ENCODE measurements at regions not wholly inside any gene's neighbourhood (a gene's known extent, or its start where the extent isn't known, plus 50 kb on each side); places are given as distances from the start of the nearest gene placed in this dataset.
A peak's percentile ranks its signal among the peaks of the same experiment; 100 is the strongest.
"Not testable (repeated sequence)": the region's sequence is repeated elsewhere in the genome, so short reads cannot be mapped to it uniquely, and the experiment has no call there.

DNA sequence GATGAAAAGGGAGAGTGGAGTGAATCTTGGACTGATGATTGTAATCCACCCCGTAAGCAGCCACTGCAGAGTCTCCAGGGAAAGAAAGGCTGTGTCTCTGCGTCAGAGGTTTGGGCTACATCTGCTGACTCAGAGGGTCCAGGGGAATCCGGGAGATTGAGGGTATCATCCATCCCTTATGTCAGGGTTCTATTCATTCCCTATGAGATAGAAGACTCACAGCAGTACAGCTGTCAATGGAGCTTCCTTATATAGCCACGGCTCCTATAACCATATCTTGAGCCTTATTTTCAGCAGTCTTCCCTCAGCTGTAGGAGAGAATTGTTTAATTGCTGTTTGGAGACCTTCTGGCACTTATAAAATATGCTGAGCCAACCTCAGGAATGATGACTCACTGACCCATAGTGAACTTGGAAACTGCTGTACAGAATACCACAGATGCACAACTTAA lies 558.2 kb upstream of the PFKP start:
- Histone ChIP-seq H3K9me1 (ENCODE audit: insufficient read depth, low read length) (no peaks in the 10 kb centered on the region), H2AK5ac (ENCODE audit: low read depth, low read length) (no peak overlapping the region), H3K23ac (ENCODE audit: low read depth, low read length) (no peak overlapping the region), H4K91ac (ENCODE audit: insufficient read depth, low read depth, low read length) (no peak overlapping the region), H3K4ac (ENCODE audit: low read depth, low read length) (no peak overlapping the region), H3K27ac (ENCODE audit: insufficient read depth, low read length) (no peak overlapping the region), H3K4me3 (ENCODE audit: insufficient read depth, low read depth, low read length) (no peak overlapping the region), H3K56ac (ENCODE audit: extremely low read depth, insufficient read depth, low read length) (no peak overlapping the region), H3K27me3 (ENCODE audit: control insufficient read depth, insufficient read depth, low read length) (no peaks in the 10 kb centered on the region), H4K20me1 (ENCODE audit: insufficient read depth, low read length) (no peaks in the 10 kb centered on the region), H4K8ac (ENCODE audit: low read depth in 2 of 2, low read length in 2 of 2) (no peak overlapping the region), H2BK5ac (ENCODE audit: low read depth, low read length, poor library complexity, severe bottlenecking) (no peak overlapping the region), H2AK9ac (replicated peaks; ENCODE audit: low read depth, low read length, poor library complexity) (no peak overlapping the region), H3K36me3 (ENCODE audit: control insufficient read depth, insufficient read depth, low read length) (no peaks in the 10 kb centered on the region), H3K9me3 (ENCODE audit: control insufficient read depth, insufficient read depth, low read length) (peaks cover 17% of the 10 kb centered on the region), H4K5ac (ENCODE audit: low read depth, low read length) (no peak overlapping the region), H3K14ac (replicated peaks; ENCODE audit: low read depth, low read length) (no peak overlapping the region), H3K79me1 (ENCODE audit: low read depth in 1 of 2, low read length in 2 of 2) (no peaks in the 10 kb centered on the region), H3K4me2 (ENCODE audit: low read depth, low read length) (no peak overlapping the region), H2BK15ac (ENCODE audit: low read depth, low read length) (no peak overlapping the region), H2AFZ (replicated peaks; ENCODE audit: low read length, poor library complexity) (no peak overlapping the region), H2BK120ac (ENCODE audit: low read depth, low read length) (no peak overlapping the region), H2BK20ac (ENCODE audit: low read depth, low read length) (no peak overlapping the region), H3K4me1 (ENCODE audit: control insufficient read depth, insufficient read depth, low read length) (no peaks in the 10 kb centered on the region), H3K18ac (ENCODE audit: low read depth, low read length) (no peak overlapping the region), H3K9ac (ENCODE audit: low read depth, low read length) (no peak overlapping the region)
- POLR2A ChIA-PET (ENCODE audit: unreplicated experiment): interaction anchor here (0.5 kb wide), 1 partner anchor 1521 kb away, joined by 3 read pairs; the partner anchor contains the start of gene GTPBP4
- TF ChIP-seq POLR2A (IDR thresholded peaks at IDR 0.05; ENCODE audit: low read depth, low read length): no peak
- TF ChIP-seq CEBPB (IDR thresholded peaks at IDR 0.05; ENCODE audit: low read depth, low read length): no peak
- dilution Hi-C loops (cut with HindIII; ENCODE audit: low sequenced_read_pairs, unreplicated experiment): no loop called here
- 60% methylated on average over 1 of the region's 4 CpGs; no CpG with 5 or more reads in 1 of the 2 experiments for WGBS, 2 experiments (ENCODE audit: extremely low coverage in 2 of 2, insufficient read length in 1 of 2)
- in situ Hi-C loops (cut with MboI; ENCODE audit: low sequenced_read_pairs): no loop called here
- ATAC-seq (ENCODE audit: low read depth) (no peak), DNase-seq (peak; percentile 6)
- no TSS peak for BruUV-seq (replicated peaks)
- CTCF ChIA-PET: no interaction called here
- intact Hi-C loops (cut with micrococcal nuclease): no loop called here

DNA sequence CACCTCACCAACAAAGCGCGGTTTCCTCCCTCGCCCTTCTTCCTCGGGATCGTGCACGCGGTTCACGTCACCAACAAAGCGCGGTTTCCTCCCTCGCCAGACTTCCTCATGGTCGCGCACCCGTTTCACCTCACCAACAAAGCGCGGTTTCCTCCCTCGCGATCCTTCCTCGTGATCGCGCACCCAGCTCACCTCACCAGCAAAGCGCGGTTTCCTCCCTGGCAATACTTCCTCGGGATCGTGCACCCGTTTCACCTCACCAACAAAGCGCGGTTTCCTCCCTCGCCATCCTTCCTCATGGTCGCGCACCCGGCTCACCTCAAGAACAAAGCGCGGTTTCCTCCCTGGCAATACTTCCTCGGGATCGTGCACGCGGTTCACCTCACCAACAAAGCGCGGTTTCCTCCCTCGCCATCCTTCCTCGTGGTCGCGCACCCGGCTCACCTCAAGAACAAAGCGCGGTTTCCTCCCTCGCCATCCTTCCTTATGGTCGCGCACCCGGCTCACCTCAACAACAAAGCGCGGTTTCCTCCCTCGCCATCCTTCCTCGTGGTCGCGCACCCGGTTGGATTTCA lies 565.9 kb upstream of the PFKP start:
- H3K4me1 ChIP-seq (ENCODE audit: control insufficient read depth, insufficient read depth, low read length); POLR2A ChIA-PET (ENCODE audit: unreplicated experiment); H3K14ac ChIP-seq (replicated peaks; ENCODE audit: low read depth, low read length); H4K91ac ChIP-seq (ENCODE audit: insufficient read depth, low read depth, low read length); H3K4ac ChIP-seq (ENCODE audit: low read depth, low read length); H3K9ac ChIP-seq (ENCODE audit: low read depth, low read length); H2AK5ac ChIP-seq (ENCODE audit: low read depth, low read length); H2BK5ac ChIP-seq (ENCODE audit: low read depth, low read length, poor library complexity, severe bottlenecking); H3K79me1 ChIP-seq (ENCODE audit: low read depth in 1 of 2, low read length in 2 of 2); dilution Hi-C loops (cut with HindIII; ENCODE audit: low sequenced_read_pairs, unreplicated experiment); BruUV-seq (replicated peaks); in situ Hi-C loops (cut with MboI; ENCODE audit: low sequenced_read_pairs); H3K4me2 ChIP-seq (ENCODE audit: low read depth, low read length); H3K18ac ChIP-seq (ENCODE audit: low read depth, low read length); H2AK9ac ChIP-seq (replicated peaks; ENCODE audit: low read depth, low read length, poor library complexity); H3K4me3 ChIP-seq (ENCODE audit: insufficient read depth, low read depth, low read length); H3K27ac ChIP-seq (ENCODE audit: insufficient read depth, low read length); ATAC-seq (ENCODE audit: low read depth); H2AFZ ChIP-seq (replicated peaks; ENCODE audit: low read length, poor library complexity); intact Hi-C loops (cut with micrococcal nuclease); H4K5ac ChIP-seq (ENCODE audit: low read depth, low read length); H4K20me1 ChIP-seq (ENCODE audit: insufficient read depth, low read length); H2BK20ac ChIP-seq (ENCODE audit: low read depth, low read length); H2BK15ac ChIP-seq (ENCODE audit: low read depth, low read length); H2BK120ac ChIP-seq (ENCODE audit: low read depth, low read length); H3K27me3 ChIP-seq (ENCODE audit: control insufficient read depth, insufficient read depth, low read length); DNase-seq; H3K36me3 ChIP-seq (ENCODE audit: control insufficient read depth, insufficient read depth, low read length); CTCF ChIA-PET; H3K23ac ChIP-seq (ENCODE audit: low read depth, low read length); H3K9me1 ChIP-seq (ENCODE audit: insufficient read depth, low read length); H3K56ac ChIP-seq (ENCODE audit: extremely low read depth, insufficient read depth, low read length); H4K8ac ChIP-seq (ENCODE audit: low read depth in 2 of 2, low read length in 2 of 2): not testable (repeated sequence)
- 62% methylated on average over 34 of the region's 58 CpGs; no CpG with 5 or more reads in 1 of the 2 experiments for WGBS, 2 experiments (ENCODE audit: extremely low coverage in 2 of 2, insufficient read length in 1 of 2)
- H3K9me3 ChIP-seq (ENCODE audit: control insufficient read depth, insufficient read depth, low read length): peaks cover 23% of the 10 kb centered on the region
